T-helper 1 cell treated with Interleukin-12 subunit alpha and Interleukin-12 subunit beta and Interleukin-4 antibody, amounts not matched to agents 30 ng/mL and 1 ng/mL, for 36 hours (primary cell): ENCODE measurements at regions not wholly inside any gene's neighbourhood (a gene's known extent, or its start where the extent isn't known, plus 50 kb on each side); places are given as distances from the start of the nearest gene placed in this dataset.

Experiments used
- intact Hi-C: fragments of 100-400 bp; cut with micrococcal nuclease; formaldehyde crosslinking; loops from one replicate; pipeline ENCODE4 v1.15.1; 2024

DNA sequence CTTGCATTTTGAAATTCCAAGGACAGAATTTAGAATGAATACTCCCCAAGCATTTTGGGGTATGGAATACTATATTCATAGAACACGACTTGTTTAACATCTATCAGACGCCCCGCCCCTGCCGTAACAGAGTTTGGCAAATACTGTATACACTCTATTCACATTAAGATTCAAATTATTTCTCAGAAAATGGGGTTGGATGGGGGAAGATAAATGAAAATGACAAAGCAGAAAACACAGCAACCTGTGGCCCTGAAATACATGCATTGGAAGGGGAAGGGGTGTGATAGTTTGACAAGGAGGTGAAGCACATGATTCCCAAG lies 634.6 kb upstream of the SLC39A10 start:
- intact Hi-C loops: no loop called here

DNA sequence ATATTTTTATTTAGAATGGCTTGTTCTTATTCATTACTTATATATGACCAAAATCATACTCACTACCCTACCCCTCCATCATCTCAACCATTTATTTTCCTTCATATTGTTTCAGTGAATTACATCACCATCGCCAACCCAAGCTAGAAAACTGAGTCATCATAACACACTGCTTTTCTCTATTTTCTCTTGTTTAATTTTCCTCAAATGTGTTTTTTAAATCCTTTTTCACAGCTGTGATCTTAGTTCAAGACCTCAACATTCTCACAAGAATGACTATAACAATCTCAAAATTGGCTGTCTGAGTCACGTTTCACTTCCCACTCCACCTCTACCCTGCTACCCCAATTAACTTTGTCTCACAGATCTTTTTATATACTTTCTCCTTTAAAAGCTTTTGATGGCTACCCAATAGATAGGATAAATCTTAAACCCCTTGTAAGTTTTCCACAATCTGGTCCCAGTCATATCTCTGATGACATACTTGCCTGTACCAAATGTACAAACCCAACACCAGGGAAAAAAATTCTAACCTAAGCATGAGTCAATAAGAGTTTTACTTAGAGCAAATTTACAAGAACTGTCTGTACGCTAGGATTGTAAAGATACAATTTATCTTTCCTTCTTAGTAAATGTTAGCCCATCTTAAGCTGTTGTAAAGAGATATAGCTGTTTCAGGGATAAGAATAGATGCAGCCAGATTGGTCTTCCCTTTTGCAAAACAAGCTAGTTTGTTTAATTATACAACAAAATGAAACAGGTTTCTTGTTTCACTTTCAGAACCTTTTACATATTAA lies 635.1 kb upstream of the SLC39A10 start:
- intact Hi-C loops: no loop called here

DNA sequence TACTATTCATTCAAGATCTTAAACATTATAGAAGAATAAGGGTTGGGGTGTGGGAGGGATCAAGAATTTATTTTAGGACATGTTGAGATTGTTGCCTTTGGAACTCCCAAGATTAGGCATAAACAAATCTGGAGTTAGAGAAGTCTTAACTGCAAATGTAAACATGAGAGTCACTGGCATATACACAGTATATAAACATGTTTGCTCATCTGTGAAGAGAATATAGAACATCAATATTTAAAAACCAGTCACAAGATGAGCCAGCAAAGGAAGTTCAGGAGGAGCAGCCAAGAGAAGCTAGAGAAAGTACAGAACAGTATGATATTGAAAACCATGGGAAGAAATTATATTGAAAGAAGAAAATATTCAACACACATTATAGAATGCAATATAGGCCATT lies 638.6 kb upstream of the SLC39A10 start:
- intact Hi-C loops: no loop called here

DNA sequence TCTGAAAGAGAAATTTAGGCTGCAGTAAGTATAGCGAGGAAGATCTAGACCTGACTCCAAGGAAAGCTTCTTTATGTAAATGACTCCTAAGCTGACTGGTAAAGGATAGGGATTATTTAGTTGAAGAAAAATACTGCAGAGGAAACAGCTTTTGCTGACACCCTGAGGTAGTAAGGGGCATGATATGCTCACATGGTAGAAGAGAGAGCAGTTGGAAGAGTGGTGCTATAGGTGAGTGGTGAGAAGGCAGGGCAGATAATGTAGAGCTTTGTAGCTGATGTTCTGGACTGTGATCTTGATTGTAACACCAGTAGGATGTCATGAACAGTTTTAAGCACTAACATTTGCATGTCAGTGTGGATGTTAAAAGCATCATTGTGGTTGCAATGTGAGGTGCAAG lies 639.1 kb upstream of the SLC39A10 start:
- intact Hi-C loops: no loop called here

- intact Hi-C loops: no loop called here
These were observed 640.2 kb upstream of the SLC39A10 start for GRCh38 chr2:195016841-195017240.

GRCh38 chr2:195009202-195009601 lies 647.8 kb upstream of the SLC39A10 start:
- intact Hi-C loops: no loop called here

DNA sequence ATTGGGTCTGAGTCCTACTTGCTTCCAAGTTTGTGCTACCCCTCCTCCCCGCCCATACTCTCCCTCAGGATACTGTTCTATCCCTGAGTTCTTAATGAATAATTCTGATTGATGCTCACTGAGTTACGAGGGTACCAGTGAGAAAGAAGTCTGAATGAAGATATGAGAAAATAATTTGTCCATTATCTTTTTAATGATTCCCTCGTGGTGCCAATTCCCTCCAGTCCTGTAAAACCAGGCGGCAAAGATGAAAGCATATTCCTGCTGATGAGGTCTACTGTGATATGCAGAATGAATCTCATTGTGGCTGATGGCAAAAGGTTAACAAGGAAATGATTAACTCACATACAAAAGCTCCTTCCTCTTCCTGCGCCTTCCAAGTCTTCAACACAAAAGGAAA lies 650.2 kb upstream of the SLC39A10 start:
- intact Hi-C loops: no loop called here

GRCh38 chr2:195003881-195004471 lies 653.0 kb upstream of the SLC39A10 start:
- intact Hi-C loops: no loop called here

- intact Hi-C loops: no loop called here
These were observed 655.1 kb upstream of the SLC39A10 start for GRCh38 chr2:195001924-195002323.

DNA sequence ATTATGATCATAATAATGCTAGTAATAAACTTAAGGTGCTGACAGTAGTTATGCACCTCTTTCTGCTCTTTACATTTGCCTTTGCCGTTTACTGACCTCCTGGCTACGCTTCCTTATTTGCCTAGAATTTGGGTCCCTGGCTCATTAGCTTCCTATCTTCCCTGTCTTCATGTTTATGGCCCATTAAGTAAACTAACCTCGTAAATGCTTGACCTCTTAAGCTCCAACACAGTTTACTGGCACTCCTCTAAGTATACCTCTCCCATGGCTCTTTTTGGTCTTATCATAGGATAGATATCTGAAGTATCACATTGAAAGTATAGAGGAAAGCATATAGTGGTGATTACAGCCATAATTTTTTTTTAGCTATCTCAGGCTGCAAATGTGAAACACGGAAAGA lies 657.3 kb upstream of the SLC39A10 start:
- intact Hi-C loops: no loop called here

- intact Hi-C loops: no loop called here
These were observed 664.4 kb upstream of the SLC39A10 start for GRCh38 chr2:194992648-194993047.

DNA sequence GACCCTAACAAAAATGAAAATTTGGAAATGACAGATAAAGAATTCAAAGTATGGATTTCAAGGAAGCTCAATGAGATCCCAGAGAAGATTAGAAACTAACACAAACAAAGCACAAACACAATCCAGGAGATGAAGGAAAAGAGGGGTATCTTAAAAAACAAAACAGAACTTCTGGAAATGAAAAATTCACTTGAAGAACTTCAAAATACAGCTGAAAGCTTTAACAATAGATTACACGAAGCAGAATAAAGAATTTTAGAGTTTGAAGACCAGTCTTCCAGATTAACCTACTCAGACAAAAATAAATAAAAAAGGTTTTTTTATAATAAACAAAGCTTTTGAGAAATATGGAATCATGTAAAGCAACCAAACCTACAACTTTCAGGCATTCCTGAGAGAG lies 671.8 kb upstream of the SLC39A10 start:
- intact Hi-C loops: no loop called here

GRCh38 chr2:194962254-194962653 lies 694.8 kb upstream of the SLC39A10 start:
- intact Hi-C loops: no loop called here

DNA sequence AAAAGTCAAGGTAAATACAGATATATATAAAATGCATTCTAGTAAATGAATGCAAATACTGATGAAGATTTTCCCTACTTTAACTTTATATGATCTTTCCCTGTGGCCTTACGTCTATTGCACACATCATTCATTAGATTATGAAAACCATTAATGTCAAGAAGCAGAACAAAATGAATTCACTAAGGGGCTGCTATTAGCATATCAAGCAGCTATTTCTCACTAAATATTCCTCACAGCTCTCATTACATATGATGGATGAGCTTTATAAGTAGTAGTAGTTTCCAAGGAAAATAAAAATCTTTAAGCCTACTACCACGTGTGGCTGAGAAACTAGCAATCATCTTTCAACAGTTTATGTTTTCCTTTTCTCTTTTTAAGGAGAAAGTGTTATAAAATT lies 702.8 kb upstream of the SLC39A10 start:
- intact Hi-C loops: no loop called here

GRCh38 chr2:194946826-194947225 lies 710.2 kb upstream of the SLC39A10 start:
- intact Hi-C loops: no loop called here

GRCh38 chr2:194938066-194938465 lies 719.0 kb upstream of the SLC39A10 start:
- intact Hi-C loops: no loop called here

DNA sequence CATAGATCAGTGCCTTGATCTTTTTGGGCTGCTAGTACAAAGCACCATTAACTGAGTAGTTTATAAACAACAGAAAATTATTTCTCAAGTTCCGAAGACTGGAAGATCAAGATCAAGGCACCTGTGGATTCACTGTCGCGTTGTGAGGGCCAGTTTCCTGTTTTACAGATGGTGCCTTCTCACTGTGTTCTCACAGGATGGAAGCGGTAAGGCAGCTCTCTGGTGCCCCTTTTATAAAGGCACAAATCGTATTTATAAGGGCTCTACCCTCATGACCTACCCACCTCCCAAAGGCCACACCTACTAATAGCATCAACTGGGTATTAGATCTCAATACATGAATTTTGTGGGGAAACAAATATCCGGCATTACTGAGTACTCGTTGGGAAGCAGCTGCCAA lies 729.5 kb upstream of the SLC39A10 start:
- intact Hi-C loops: no loop called here

DNA sequence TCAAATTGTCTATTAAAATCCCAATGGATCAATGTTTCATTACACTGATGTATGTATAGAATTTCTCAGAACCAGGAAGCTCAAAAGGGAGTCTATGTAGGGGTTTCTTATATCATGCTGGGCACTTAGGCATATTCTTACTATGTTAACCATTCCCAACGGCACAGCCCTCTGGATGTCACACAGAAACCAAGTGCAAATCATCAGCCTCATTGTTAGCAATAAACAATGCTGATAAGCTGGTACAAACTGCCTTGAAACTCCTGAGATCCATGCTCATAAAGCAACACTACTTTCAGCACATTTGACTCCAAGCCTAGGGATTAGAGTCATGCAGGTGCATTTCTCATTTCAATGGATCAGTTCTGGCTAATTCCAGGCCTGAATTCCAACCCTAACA lies 730.2 kb upstream of the SLC39A10 start:
- intact Hi-C loops: no loop called here

- intact Hi-C loops: no loop called here
These were observed 731.3 kb upstream of the SLC39A10 start for GRCh38 chr2:194925742-194926141.

DNA sequence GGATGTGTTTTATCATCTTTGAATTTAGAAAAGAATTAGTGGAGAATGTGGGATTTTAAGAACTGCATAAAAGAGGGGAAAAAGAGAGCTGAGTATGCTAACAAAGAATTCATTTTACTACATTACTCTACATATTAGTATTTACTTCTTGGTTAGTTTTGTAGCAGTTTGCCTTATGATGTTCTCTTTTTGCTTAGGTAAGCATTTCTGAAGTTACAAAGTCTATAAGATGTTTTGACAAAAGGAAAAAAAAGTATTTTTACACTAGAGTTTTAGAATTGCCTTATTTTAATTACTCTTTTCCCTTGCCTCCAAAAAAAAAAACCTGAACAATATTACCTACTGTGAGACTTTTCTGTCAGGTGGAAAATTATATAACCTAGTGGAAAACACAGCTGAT lies 739.5 kb upstream of the SLC39A10 start:
- intact Hi-C loops: no loop called here

DNA sequence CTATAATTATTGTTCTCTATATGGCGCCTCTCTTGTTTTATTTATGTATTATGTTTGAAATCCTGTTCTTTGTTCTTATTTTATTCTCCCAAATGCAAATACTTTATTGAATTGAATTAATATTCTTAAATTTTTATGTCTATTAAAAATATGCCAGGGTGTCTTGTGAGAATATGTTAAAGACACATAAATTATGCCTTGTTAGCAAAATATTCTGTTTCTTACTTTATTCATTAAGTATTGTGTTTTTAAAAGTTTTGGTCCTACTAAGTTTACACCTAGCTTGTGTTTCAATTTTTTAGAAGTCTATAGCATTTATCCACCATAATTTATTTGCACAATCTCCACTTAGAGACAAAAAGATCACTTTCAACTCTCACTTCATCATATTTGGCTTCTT lies 741.5 kb upstream of the SLC39A10 start:
- intact Hi-C loops: no loop called here

DNA sequence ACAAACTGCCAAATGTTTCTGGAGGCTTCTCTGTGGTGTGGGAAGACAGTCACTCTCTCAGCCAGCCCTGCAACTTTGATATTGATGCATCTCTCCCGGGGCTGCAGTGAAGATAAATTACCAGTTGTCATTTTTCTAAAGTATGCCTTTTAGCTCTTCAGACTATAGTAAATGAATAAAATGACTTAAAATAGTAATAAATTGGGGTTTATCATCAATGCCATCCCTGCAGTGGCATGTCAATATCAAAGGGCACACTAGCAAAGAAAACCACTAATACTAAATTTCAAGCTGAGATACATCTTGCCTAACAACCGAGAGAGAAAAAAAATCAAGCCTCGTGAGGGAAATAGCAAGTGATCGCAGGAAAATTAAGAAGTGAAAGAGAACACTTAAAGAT lies 749.5 kb upstream of the SLC39A10 start:
- intact Hi-C loops: no loop called here

DNA sequence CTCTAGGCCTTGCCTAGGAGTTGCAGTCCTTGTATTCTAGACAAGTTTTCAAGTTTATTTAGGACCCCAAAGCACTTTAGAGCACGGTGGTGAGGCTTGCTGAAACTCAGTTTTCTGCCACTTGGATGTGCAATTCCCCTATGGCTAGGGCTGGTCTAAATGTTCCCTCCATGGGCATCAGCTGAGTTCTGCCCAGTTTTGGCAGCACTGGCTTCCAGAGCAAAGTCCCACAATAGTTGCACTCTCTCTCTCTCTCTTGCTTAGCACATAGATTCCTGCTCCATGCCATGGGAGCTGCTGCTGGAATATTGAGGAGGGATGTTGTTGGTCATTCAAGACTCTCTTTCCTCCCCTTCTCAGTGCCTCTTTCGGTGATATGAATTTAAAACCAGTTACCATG lies 760.2 kb upstream of the SLC39A10 start:
- intact Hi-C loops: no loop called here
